Endothelial cell of umbilical vein (primary cell): ENCODE measurements at regions not wholly inside any gene's neighbourhood (a gene's known extent, or its start where the extent isn't known, plus 50 kb on each side); places are given as distances from the start of the nearest gene placed in this dataset.

Source experiments
- EZH2 ChIP-seq: IDR thresholded peaks from 2 replicates; pipeline ENCODE4 v1.6.1; 2012; ENCODE audit warnings: borderline replicate concordance, low read depth, mild to moderate bottlenecking, moderate library complexity, low read length, inconsistent platforms; ENCODE audit not compliant: severe bottlenecking
- FOS ChIP-seq: IDR thresholded peaks from 2 replicates; pipeline ENCODE4 v1.6.1; 2011; ENCODE audit warnings: mild to moderate bottlenecking, low read length, moderate library complexity, borderline replicate concordance; ENCODE audit not compliant: insufficient read depth
- GATA2 ChIP-seq: IDR thresholded peaks from 2 replicates; pipeline ENCODE4 v1.7.0; 2011; ENCODE audit warnings: low read depth, mild to moderate bottlenecking, moderate library complexity, mixed read lengths, low read length; ENCODE audit not compliant: insufficient read length, insufficient read depth
- JUN ChIP-seq: IDR thresholded peaks from 2 replicates; pipeline ENCODE4 v1.6.1; 2011; ENCODE audit warnings: borderline replicate concordance, low read depth; ENCODE audit not compliant: insufficient read length, insufficient read depth
- POLR2AphosphoS5 ChIP-seq: IDR thresholded peaks from 2 replicates; pipeline ENCODE4 v1.6.1; 2012; ENCODE audit warnings: low read depth, mild to moderate bottlenecking, control low read depth, low read length, moderate library complexity; ENCODE audit not compliant: insufficient read depth
- TF ChIP-seq, protein P1 (sequence below), 2 donors: IDR thresholded peaks; 1 replicate in 1 of 2; 2 replicates in 1 of 2; pipeline ENCODE4 v1.5.1; 2011; ENCODE audit warnings: low read length in 2 of 2, mild to moderate bottlenecking in 2 of 2, moderate library complexity in 2 of 2, control low read depth in 1 of 2, inconsistent platforms in 1 of 2, low read depth in 1 of 2; ENCODE audit not compliant: insufficient read depth in 1 of 2; ENCODE audit errors: extremely low read depth in 1 of 2

DNA sequence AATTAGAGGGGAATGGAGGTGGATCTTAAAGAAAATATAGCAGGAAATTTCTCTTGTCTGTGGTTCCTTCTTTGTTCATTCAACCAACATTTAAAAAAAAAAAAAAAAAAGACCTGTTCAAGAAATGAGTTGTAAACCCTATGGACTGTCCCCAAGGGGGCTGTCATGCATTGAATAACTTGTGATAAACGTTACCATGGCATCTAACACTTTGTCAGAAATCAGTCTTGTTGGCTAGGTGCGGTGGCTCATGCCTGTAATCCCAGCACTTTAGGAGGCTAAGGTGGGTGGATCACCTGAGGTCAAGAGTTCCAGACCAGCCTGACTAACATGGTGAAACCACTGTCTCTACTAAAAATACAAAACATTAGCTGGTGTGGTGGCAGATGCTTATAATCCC lies 381.7 kb downstream of the BCKDHB start:
- TF ChIP-seq GATA2 (no peak), POLR2AphosphoS5 (no peak), EZH2 (no peak), FOS (no peak), JUN (no peak)
- TF ChIP-seq, protein P1, sequence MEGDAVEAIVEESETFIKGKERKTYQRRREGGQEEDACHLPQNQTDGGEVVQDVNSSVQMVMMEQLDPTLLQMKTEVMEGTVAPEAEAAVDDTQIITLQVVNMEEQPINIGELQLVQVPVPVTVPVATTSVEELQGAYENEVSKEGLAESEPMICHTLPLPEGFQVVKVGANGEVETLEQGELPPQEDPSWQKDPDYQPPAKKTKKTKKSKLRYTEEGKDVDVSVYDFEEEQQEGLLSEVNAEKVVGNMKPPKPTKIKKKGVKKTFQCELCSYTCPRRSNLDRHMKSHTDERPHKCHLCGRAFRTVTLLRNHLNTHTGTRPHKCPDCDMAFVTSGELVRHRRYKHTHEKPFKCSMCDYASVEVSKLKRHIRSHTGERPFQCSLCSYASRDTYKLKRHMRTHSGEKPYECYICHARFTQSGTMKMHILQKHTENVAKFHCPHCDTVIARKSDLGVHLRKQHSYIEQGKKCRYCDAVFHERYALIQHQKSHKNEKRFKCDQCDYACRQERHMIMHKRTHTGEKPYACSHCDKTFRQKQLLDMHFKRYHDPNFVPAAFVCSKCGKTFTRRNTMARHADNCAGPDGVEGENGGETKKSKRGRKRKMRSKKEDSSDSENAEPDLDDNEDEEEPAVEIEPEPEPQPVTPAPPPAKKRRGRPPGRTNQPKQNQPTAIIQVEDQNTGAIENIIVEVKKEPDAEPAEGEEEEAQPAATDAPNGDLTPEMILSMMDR (IDR thresholded peaks at IDR 0.05; ENCODE audit: extremely low read depth in 1 of 2, insufficient read depth in 1 of 2, low read depth in 1 of 2, low read length in 2 of 2) = no peak
